ENCODE measurements at regions not wholly inside any gene's neighbourhood (a gene's known extent, or its start where the extent isn't known, plus 50 kb on each side); places are given as distances from the start of the nearest gene placed in this dataset.
"Not testable (repeated sequence)": the region's sequence is repeated elsewhere in the genome, so short reads cannot be mapped to it uniquely, and the experiment has no call there.

GRCh38 chr10:131822013-131822691, 78.7 kb upstream of the PPP2R2D start:
- Histone ChIP-seq H3K36me3 (no peaks in the 10 kb centered on the region), H3K27ac (no peak overlapping the region), H3K27me3 (replicated peaks; ENCODE audit: insufficient read depth) (peaks cover 7% of the 10 kb centered on the region), H3K4me3 (no peak overlapping the region), H3K4me1 (replicated peaks) (no peaks in the 10 kb centered on the region), H3K9me3 (no peaks in the 10 kb centered on the region)
- TF ChIP-seq POLR2AphosphoS5 (IDR thresholded peaks at IDR 0.05) (no peak), POLR2A (IDR thresholded peaks at IDR 0.05) (no peak)
- TF ChIP-seq, protein P1, sequence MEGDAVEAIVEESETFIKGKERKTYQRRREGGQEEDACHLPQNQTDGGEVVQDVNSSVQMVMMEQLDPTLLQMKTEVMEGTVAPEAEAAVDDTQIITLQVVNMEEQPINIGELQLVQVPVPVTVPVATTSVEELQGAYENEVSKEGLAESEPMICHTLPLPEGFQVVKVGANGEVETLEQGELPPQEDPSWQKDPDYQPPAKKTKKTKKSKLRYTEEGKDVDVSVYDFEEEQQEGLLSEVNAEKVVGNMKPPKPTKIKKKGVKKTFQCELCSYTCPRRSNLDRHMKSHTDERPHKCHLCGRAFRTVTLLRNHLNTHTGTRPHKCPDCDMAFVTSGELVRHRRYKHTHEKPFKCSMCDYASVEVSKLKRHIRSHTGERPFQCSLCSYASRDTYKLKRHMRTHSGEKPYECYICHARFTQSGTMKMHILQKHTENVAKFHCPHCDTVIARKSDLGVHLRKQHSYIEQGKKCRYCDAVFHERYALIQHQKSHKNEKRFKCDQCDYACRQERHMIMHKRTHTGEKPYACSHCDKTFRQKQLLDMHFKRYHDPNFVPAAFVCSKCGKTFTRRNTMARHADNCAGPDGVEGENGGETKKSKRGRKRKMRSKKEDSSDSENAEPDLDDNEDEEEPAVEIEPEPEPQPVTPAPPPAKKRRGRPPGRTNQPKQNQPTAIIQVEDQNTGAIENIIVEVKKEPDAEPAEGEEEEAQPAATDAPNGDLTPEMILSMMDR (IDR thresholded peaks at IDR 0.05) = no peak
- DNase-seq (ENCODE audit: low spot score) = no peak
- 83% methylated on average over 18 of the region's 18 CpGs for WGBS
- intact Hi-C loops (cut with DNase I) = no loop called here

DNA sequence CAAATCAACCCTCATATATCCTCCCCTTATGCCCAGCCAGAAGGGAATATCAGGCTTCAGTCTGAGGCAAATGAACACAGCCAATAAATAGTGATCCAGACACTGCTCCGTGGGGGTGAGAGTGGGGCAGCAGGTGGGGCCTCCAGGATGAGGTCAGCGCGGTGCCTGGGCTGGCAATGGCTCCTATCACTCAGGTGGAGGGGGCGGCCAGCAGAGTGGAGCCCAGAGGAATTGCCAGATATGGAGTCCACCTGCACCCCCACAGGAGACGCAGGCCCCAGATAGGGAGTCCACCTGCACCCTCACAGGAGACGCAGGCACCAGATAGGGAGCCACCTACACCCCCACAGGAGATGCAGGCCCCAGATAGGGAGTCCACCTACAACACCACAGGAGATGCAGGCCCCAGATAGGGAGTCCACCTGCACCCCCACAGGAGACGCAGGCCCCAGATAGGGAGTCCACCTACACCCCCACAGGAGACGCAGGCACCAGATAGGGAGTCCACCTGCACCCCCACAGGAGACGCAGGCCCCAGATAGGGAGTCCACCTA, 78.0 kb upstream of the PPP2R2D start:
- 83% methylated on average over 9 of the region's 9 CpGs for WGBS
- intact Hi-C loops (cut with DNase I) = no loop called here
- Histone ChIP-seq H3K4me3 (no peak overlapping the region), H3K27me3 (replicated peaks; ENCODE audit: insufficient read depth) (peaks cover 6% of the 10 kb centered on the region), H3K27ac (no peak overlapping the region), H3K9me3 (no peaks in the 10 kb centered on the region), H3K36me3 (no peaks in the 10 kb centered on the region), H3K4me1 (replicated peaks) (no peaks in the 10 kb centered on the region)
- no peak for DNase-seq (ENCODE audit: low spot score)
- no peak for TF ChIP-seq POLR2A (IDR thresholded peaks at IDR 0.05)
- TF ChIP-seq, protein P1 (IDR thresholded peaks at IDR 0.05) = no peak

DNA sequence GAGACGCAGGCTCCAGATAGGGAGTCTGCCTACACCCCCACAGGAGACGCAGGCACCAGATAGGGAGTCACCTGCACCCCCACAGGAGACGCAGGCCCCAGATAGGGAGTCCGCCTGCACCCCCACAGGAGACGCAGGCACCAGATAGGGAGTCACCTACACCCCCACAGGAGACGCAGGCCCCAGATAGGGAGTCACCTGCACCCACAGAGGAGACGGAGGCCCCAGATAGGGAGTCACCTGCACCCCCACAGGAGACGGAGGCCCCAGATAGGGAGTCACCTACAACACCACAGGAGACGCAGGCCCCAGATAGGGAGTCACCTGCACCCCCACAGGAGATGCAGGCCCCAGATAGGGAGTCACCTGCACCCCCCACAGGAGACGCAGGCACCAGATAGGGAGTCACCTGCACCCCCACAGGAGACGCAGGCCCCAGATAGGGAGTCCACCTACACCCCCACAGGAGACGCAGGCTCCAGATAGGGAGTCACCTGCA, 77.2 kb upstream of the PPP2R2D start:
- H3K9me3 ChIP-seq; H3K4me1 ChIP-seq (replicated peaks); DNase-seq (ENCODE audit: low spot score); H3K27me3 ChIP-seq (replicated peaks; ENCODE audit: insufficient read depth); intact Hi-C loops (cut with DNase I); H3K36me3 ChIP-seq; H3K27ac ChIP-seq; H3K4me3 ChIP-seq: not testable (repeated sequence)
- WGBS = 94% methylated on average over 12 of the region's 12 CpGs

- Histone ChIP-seq H3K4me1 (replicated peaks) (no peaks in the 10 kb centered on the region), H3K27ac (no peak overlapping the region), H3K36me3 (no peaks in the 10 kb centered on the region), H3K9me3 (no peaks in the 10 kb centered on the region), H3K4me3 (no peak overlapping the region), H3K27me3 (replicated peaks; ENCODE audit: insufficient read depth) (no peaks in the 10 kb centered on the region)
- 61% methylated on average over 15 of the region's 24 CpGs for WGBS
- no peak for TF ChIP-seq POLR2AphosphoS5 (IDR thresholded peaks at IDR 0.05)
- no peak for TF ChIP-seq POLR2A (IDR thresholded peaks at IDR 0.05)
- TF ChIP-seq, protein P1 (IDR thresholded peaks at IDR 0.05) = no peak
- DNase-seq (ENCODE audit: low spot score) = no peak
- intact Hi-C loops (cut with DNase I) = no loop called here
These were observed 76.2 kb upstream of the PPP2R2D start for GRCh38 chr10:131824371-131825149.

DNA sequence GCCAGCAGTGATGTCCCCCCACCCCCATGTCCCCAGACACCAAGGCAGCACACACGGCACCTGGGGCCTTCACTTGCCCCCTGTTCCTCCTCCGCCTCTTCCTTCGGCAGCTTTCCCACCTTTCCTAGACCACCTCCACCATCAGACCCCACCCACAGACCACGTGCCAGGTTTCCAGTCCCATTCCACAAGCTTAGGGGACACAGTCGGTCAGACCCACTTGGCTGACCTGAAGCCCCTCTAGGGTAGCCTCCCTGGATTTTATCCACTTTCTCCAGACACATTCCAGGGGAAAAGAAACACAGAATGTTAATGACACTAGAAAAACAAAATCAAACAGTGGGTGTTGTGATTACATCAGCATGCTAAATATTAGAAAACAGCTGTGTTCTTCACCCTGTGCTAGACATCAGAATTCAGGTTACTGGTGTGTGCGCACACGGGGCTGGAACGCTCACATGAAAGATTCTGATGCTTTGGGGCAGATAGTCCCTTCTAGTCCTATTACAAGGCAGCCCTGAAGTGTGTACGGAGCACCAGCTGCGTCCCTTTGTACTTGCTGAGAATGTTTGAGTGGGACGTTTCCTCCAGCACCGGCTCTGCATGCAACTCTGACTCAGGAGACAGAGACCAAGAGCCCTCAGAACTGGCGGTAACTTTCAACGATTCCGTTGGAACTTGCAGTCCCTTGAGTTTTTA, 75.5 kb upstream of the PPP2R2D start:
- no peaks in the 10 kb centered on the region for H3K9me3 ChIP-seq
- H3K4me1 ChIP-seq (replicated peaks) = no peaks in the 10 kb centered on the region
- H3K36me3 ChIP-seq = no peaks in the 10 kb centered on the region
- TF ChIP-seq, protein P1 (IDR thresholded peaks at IDR 0.05) = no peak
- no peak for TF ChIP-seq POLR2A (IDR thresholded peaks at IDR 0.05)
- no peak for TF ChIP-seq POLR2AphosphoS5 (IDR thresholded peaks at IDR 0.05)
- no peaks in the 10 kb centered on the region for H3K27me3 ChIP-seq (replicated peaks; ENCODE audit: insufficient read depth)
- H3K27ac ChIP-seq = no peak overlapping the region
- WGBS = 31% methylated on average over 15 of the region's 15 CpGs
- intact Hi-C loops (cut with DNase I) = no loop called here
- H3K4me3 ChIP-seq = no peak overlapping the region
- no peak for DNase-seq (ENCODE audit: low spot score)
